T follicular helper cell (primary cell): ENCODE measurements at regions not wholly inside any gene's neighbourhood (a gene's known extent, or its start where the extent isn't known, plus 50 kb on each side); places are given as distances from the start of the nearest gene placed in this dataset.
"Not testable (repeated sequence)": the region's sequence is repeated elsewhere in the genome, so short reads cannot be mapped to it uniquely, and the experiment has no call there.

Source experiments
- DNase-seq: peaks from one replicate; pipeline ENCODE4 v3.0.0-alpha.2; 2020; ENCODE audit warnings: low read depth

DNA sequence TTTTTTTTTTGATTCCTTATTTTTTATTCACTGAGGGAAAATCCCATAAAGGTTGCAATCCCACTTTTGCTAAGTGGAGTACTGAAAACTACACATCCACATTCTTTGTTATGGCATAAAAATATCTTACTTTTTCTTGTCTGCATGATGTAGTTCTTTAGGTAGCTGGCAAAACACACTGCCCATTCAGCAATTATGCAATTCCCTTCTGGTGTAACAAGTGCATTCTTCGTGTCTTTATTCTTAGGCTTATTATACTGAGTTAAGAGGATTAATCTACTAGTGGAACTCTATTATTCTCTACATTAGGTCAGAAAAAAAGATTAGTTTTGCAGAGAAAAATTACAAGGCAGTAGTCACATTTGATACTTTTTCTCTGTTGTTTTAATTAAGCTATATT lies 403.8 kb upstream of the GBE1 start:
- no peak for DNase-seq

DNA sequence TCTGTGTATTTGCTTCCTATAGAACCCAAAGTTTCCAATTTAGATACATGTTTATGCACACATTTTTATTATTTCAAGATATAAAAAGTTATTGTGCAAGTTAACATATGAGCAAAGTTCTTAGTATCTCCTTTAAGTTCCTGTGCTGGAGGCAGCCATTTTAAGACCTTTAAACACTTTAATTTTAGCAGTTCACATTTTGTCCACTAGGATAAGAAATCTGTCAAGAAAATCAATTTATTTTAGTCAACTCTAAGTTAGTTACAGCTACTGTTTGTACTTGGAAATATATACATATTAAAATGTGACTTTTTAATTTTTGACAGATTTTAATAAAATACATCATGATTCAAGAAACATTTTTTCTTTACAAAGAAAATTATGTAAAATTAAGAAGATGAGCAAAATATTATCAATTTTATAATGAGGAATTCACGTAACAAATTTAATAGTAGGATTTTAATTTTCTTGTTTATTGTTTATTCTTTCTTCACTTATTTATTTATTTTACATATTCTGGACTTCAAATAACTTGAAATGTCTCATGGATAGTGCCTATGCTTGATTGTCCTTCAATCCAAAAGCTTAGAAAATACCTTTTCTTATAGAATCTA lies 402.6 kb upstream of the GBE1 start:
- DNase-seq: no peak

- DNase-seq: no peak
Measured at GRCh38 chr3:82157952-82158351, 396.5 kb upstream of the GBE1 start.

DNA sequence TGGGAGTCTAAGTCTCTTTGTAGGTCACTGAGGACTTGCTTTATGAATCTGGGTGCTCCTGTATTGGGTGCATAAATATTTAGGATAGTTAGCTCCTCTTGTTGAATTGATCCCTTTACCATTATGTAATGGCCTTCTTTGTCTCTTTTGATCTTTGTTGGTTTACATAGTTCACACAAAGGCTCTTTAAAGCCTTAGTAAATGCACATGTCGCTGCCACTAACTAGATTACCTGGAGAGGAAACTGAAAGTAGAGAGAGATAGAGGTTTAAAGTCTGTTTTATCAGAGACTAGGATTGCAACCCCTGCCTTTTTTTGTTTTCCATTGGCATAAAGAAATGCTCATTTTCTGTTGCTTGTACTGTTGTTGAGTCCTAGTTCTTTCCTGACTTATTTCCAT lies 392.4 kb upstream of the GBE1 start:
- not testable (repeated sequence) for DNase-seq

DNA sequence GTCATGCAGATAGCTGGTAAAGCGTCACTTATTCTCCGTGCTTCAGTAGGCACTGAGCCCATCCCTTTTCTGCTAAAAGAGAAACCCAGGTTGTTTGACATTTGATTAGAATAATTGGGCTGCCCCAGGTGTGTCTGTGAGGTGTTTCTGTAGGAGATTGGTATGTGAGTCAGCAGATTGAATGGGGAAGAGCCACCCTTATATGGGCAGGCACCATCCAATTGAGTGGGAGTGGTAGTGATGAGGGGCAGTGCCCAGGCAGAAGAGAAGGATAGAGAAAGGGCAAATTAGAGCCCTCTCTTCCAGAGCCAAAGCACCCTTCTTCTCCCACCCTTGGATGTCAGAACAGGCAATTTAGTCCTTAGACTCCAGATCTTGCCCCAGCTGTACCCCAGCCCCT lies 384.3 kb upstream of the GBE1 start:
- DNase-seq: no peak

DNA sequence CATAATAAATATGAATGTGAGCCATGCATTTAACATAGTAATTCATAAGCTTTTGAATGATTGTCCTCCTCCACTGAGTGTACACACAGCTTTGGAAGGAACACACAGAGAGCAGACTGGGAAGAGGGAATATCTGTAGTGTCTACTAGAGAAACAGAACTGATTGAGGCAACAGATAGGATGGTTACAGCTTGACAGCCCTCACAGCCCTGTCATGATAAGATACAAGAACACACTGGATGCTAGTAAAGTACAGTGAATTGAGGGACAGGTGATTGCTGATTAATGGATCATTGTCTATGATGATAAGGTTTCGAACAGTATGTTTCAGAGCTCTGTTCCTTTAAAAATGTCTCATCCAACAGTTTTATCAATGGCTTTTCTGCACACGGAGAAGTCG lies 383.4 kb upstream of the GBE1 start:
- DNase-seq: no peak

DNA sequence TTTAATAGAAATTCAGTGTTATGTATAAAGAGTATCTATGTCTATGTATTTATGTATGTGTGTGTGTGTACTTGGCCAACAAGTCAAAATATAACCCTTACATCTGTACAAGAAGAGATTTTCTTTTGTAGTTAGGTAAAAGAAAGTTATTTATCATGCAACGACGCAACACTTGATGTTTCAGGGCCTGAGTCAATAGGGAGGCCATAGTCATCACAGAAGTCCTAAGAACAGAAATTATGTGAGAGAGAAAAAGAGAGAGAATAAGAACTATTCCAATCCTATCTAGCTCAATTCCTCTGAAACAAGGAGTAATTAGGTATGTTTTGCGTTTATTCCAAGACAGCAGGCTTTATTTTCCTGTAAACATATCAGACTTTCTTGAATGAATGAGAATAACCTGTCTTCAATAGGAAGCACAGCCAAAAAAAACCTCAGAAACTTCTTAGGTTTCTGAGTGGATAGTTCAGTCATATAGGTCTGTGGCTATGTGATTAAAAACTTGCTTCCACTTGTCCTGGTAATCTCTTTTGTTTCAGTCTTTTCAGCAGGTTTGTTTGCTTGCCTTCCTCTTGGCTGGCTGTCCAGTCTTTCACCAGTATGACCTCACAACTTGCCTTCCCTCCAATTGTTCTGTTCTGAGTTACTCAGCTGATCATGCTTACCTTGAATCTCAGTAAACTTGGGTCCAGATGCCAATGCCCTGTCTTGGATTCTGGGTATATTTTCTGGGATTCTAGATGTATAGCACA lies 382.4 kb upstream of the GBE1 start:
- no peak for DNase-seq

DNA sequence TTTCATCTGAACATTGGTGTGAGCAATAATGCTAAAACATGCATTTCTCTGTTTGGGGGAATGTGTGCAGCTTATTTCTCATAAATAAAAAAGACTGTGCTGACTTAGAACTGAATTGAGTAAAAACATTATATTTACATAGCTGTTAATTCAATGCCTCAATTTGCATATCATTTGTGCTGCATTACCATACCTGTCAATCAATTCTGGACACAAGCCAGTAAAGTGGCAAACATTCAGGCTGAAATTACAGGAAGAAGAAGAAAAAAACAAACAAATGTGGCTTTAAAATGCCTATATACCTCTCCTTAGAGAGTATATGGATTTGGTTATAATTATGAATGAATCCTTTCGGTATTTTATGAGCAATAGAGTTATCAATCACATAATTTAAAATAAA lies 380.1 kb upstream of the GBE1 start:
- no peak for DNase-seq

- no peak for DNase-seq
Measured at GRCh38 chr3:82137861-82138260, 376.4 kb upstream of the GBE1 start.

- DNase-seq: no peak
Measured at GRCh38 chr3:82137050-82137449, 375.6 kb upstream of the GBE1 start.

- peak; percentile 7 for DNase-seq
Measured at GRCh38 chr3:82133070-82133606, 371.7 kb upstream of the GBE1 start.

GRCh38 chr3:82132210-82133069 lies 371.0 kb upstream of the GBE1 start:
- no peak for DNase-seq

DNA sequence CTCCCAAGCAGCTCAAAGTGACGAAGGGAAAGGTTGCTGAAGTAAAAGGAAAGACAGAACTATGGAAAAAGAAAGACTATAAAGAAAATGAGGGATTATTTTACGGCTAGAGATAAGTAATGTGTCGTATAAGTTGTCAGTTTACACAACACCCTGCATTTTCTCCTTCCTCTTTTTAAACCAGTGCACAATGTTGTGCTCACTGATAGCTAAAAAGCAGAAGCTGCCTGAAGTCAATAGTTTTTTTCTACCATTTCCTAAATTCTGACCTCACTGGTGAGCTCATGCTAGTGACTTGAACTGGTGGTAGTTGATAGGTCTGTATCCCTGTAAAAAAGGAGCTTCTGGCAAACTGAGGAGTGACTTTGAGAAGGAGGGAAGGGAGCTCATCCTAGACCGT lies 368.6 kb upstream of the GBE1 start:
- no peak for DNase-seq

DNA sequence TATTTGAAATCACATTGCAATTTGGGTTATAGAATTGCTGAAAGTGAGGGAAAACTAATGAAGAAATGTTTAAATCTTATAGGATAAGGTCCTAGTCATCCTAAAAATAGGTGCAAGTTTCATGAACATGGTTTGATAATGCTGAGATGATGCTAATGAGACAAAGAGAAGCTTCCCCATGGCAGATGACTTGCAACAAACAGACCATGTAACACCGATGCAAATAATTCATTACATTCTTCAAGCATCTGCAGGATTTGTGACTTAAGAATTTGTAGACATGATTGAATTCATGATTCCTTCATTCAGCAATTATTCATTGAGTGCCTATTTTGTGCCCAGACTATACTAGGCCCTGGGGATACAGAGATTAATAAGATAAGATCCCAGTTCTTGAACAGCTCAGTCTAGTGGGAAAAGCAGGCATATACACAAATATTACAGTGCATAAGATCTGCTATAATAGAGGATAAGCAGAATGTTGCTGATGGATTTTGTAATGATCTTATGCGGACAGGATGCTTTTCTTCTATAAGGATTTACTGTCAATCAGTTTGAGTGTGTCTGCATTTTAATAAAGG lies 367.9 kb upstream of the GBE1 start:
- DNase-seq: no peak

DNA sequence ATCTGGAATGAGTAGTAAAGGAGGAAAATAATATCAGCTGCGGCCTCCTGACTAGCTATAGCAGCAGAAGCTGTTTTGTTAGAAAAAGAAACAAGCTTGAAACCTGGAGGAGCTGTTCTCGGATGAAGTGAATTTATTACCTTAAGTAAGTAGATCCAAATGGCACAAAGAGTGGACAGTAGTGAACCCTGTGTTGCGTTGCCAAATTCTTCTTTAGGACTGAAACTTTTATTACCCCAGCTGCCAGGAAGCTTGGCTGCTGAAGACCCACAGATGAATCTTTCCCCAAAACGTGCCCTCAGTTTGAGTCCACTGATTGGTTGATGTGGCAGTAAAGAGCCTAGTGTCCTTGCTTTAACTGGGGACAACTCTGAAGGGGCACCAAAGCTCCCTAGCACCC lies 366.8 kb upstream of the GBE1 start:
- DNase-seq: no peak

GRCh38 chr3:82122554-82123345 lies 361.3 kb upstream of the GBE1 start:
- DNase-seq: no peak

- DNase-seq: no peak
Measured at GRCh38 chr3:82114589-82114988, 353.1 kb upstream of the GBE1 start.

DNA sequence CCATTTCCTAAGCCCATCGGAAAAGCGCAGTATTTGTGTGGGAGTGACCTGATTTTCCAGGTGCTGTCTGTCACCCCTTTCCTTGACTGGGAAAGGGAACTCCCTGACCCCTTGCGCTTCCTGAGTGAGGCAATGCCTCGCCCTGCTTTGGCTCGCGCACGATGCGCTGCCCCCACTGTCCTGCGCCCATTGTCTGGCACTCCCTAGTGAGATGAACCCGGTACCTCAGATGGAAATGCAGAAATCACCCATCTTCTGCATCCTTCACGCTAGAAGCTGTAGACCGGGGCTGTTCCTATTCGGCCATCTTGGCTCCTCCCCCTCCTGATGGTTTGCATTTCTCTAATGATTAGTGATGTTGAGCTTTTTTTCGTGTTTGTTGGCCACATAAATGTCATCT lies 349.3 kb upstream of the GBE1 start:
- not testable (repeated sequence) for DNase-seq

DNA sequence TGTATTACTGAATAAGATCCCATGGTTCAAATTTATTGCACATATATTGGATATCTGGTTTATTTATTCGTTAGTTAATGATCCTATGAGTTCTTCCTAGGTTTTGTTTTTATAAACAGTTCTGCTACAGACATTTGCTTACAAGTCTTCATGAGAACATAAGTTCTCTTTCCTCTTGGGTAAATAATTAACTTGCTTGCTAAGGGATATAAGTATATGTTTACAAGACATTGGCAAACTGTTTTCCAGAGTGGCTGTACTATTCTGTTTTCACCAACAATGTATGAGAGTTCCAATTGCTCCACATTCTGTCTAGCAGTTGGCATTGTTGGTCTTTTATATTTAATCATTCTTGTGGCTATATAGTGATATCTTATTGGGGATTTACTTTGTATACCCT lies 341.8 kb upstream of the GBE1 start:
- no peak for DNase-seq

DNA sequence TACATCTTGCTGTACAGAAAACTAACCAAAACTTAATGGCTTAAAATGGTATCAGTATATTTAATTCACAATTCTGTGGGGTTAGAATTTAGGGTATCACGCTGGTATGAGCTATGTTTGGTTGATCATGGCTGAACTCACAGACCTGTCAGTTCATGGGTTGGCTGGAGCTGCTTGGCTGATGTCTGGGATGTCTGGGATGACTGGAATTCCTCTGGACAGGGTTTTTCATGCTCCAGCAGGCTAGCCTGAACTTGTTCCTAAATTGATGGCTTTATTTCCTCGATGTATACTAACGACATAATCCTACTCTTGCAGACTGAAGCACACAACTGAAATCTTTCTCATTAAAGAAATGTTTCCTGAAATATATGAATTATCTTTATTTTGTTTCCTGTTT lies 338.9 kb upstream of the GBE1 start:
- DNase-seq: no peak

DNA sequence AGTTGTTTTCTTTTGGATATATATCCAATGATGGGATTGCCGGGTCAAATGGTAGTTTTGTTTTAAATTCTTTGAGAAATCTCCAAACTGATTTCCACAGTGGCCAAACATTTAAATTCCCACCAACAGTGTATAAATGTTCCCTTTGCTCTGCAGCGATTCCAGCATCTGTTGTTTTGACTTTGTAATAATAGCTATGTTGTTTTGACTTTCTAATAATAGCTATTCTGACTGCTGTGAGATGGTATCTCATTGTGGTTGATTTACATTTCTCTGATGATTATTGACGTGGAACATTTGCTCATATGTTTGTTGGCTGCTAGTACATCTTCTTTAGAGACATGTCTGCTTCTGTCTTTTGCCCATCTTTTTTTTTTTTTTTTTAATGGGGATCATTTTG lies 332.2 kb upstream of the GBE1 start:
- DNase-seq: no peak

DNA sequence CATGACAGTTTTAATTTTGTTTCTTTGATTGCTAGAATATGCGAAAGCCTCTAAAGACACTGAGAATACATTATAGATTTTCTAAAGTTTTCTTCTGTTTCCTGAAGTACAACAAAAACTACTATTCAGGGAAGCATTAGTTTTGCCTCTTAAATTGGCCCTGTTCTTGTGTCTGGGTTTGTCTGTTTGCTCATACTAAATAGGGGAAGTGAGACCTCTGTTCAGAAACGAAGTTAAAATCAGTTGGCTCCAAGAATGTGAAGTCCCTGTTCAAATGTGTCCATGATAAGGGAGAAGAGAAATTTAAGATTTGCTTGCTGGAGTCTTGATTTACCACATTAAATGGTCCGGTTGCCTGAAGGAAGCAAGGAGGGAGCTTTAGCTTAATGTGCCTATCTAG lies 327.3 kb upstream of the GBE1 start:
- DNase-seq: no peak
